VCaP (cell line): ENCODE measurements at regions not wholly inside any gene's neighbourhood (a gene's known extent, or its start where the extent isn't known, plus 50 kb on each side); places are given as distances from the start of the nearest gene placed in this dataset.

Experiments used
- H3K27ac ChIP-seq: fragments of 450-650 bp; 2 replicates; pipeline ENCODE4 v1.5.1; 2017
- TF ChIP-seq, protein P1 (sequence below): fragments of 450-650 bp; conservative IDR thresholded peaks from 2 replicates; pipeline ENCODE4 v1.5.1; 2017; ENCODE audit warnings: mild to moderate bottlenecking, moderate library complexity

DNA sequence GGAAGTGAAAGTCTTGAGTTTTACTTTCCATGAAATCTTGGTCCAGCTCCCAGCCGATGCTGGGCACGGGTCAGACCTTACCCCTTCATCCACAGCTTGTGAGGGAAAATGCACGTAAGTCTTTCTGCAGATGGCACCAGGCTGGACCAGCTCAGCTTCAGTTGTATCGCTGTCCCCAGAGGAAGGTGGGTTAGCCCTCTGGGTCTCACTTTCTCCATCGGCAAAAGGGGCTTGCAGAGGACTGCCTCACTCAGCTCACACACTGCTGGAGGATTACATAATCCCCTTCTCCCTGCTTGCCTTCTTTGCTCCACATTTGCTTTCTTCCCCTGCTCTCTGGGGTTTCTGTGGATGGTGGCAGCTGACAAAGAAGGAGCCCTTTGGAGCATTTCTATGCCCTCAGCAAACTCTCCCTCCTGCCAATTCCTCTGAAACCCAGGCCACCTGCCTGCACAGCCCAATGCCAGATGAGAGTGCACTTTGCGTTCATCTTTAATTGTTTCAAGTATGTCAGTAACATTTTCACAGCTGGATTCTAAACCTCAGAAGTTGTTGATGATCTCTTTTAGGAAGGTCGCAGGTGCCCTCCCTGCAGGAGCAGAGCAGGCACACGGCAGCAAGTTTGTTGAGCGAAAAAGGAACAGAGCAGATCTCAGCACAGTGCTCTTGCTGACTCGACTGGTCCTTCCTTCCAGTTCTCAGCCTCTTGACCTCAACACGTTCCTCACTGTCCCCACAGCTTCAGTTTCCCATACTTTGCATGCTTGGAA is 155.6 kb upstream of the GLI2 start:
- no peak overlapping the region for H3K27ac ChIP-seq

DNA sequence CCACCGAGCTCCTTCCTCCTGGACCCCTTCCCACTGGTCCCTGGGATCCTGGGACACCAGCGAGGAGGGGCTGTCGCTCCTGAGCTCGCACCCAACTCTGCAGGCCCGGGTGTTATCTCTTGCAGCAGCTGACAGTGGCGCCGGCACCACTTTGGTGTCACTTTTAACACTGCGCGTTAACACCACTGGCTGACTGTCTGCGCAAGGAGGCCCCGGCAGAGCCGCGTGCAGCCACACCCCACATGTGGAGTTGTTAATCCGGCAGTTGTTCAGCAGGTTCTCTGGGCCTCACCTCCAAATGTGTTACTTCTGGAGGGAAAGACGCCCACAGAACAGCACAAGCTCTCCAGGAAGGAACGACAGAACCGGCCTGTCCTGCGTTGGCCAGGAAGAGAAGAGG is 155.0 kb upstream of the GLI2 start:
- TF ChIP-seq, protein P1, sequence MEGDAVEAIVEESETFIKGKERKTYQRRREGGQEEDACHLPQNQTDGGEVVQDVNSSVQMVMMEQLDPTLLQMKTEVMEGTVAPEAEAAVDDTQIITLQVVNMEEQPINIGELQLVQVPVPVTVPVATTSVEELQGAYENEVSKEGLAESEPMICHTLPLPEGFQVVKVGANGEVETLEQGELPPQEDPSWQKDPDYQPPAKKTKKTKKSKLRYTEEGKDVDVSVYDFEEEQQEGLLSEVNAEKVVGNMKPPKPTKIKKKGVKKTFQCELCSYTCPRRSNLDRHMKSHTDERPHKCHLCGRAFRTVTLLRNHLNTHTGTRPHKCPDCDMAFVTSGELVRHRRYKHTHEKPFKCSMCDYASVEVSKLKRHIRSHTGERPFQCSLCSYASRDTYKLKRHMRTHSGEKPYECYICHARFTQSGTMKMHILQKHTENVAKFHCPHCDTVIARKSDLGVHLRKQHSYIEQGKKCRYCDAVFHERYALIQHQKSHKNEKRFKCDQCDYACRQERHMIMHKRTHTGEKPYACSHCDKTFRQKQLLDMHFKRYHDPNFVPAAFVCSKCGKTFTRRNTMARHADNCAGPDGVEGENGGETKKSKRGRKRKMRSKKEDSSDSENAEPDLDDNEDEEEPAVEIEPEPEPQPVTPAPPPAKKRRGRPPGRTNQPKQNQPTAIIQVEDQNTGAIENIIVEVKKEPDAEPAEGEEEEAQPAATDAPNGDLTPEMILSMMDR, result no peak
- no peak overlapping the region for H3K27ac ChIP-seq

More for the DNA sequence above, 155.6 kb upstream of the GLI2 start:
- TF ChIP-seq, protein P1, result no peak

DNA sequence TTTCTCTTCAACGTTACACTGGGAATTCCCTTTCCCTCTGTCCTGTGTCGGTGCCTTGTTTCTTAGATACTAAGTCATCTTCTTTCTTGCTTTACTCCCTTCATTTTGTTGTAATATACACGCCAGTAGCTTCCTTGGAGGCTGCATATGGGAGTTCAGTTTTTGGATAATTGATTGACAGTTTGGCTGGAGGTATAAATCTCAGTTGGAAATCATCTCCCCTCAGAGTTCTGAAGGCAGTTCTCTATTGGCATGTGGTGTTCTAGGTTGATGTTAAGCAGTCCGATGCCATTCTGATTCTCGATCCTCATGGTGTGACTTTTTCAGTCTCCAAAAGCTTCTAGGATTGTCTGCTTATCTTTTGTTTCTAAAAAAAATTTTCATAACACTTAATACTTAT is 152.5 kb upstream of the GLI2 start:
- H3K27ac ChIP-seq, result no peak overlapping the region
- TF ChIP-seq, protein P1, result no peak

DNA sequence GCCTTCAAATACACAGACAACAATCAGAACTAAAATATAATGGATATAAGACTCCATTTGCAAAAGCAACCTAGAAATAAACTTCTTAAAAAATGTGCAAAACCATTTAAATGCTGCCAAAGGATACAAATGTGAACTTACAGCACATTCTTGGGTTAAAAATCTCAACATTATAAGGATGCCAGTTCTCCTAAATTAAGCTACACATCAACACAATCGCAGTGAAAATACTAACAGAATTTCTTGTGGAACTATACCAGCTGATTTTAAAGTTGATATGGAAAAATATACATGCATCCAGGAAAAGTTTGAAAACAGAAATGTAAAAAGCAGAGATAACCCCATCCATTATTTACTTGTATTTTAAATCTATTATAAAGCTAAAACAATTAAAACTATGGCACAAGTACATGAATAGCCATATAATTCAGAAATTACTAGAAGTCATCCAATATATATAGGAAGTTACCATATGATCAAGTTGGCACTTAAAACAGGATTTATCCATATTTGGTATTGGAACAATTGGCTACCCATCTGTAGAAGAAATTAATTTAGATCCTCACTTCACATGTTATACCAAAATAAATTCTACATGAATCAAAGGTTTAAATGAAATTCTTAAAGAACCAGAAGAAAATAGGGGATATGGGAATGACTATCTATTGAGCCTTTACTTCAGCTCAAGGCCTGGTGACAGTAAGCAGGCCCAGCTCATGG is 151.7 kb upstream of the GLI2 start:
- TF ChIP-seq, protein P1, result no peak
- H3K27ac ChIP-seq, result no peak overlapping the region

DNA sequence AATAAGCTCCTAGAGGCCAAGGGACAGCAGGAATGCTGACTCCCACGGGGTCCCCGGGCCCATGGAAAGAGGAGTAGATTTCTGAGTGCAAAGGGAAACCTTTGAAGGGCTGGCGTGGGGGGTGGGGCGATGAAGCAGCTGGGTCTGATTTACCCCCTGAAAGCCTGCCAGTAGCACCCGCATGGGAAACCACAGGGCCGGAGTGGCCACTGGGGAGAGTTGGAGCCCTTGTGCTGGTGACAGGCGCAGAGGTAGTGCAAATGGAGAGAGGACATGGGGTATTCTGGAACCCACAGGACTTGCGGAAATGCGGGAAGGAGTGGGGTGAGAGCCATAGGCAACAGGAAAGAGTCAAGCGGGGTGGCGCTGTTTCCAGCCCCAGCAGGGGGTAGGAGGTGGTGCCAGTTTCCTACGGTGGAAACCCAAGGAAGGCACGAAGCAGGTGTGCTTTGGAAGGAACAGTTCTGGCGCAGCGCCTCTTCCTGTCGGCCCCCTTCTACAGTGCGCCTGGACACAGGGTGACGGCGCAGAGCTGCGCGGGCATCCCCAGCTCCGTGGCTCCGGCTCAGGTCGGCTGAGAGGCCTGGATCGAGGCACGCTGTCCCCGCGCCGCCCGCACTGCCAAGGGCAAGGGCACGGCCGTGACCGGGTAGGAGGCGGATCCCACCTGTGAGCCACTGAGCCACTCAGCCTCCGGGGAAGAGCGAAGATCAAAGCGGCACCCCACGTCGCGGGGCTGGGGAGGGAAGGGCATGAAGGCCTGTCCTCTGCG is 149.0 kb upstream of the GLI2 start:
- no peak overlapping the region for H3K27ac ChIP-seq
- TF ChIP-seq, protein P1, result no peak

DNA sequence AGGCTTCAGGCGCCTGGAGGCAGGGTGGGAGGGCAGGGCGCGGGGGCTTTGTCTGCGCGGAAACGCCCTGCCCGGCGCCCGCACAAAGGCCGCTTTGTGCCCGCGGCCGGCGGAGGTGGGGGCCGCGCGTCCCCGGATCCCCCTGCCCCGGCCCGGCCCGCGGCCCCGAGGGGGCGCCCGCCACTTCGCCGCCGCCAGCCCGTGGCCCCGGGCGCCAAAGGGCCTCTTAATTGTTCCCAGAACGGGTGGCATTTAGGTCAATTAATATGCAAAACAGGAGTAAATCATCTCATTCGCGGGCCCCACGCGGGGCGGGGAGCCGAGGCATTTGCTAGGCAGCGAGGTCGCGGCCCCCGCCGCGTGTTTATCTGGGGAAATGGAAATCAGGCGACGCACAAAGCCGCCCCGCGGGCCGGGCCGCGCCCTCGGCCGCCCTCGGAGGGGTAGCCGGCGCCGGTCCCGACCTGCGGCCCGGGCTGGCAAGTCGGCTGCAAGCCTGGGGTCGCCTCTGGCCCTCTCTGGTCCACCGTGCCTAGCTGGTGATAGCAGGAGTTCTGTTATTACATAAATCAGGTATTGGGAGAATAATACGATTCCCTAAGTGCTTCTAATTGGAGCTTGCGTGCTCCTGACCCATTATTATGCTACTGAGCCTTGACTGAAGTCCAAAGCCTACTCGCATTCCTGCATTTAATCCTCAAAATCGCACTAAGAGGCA is 148.2 kb upstream of the GLI2 start:
- no peak overlapping the region for H3K27ac ChIP-seq
- TF ChIP-seq, protein P1, result no peak
